ENCODE measurements at regions not wholly inside any gene's neighbourhood (a gene's known extent, or its start where the extent isn't known, plus 50 kb on each side); places are given as distances from the start of the nearest gene placed in this dataset.
A peak's percentile ranks its signal among the peaks of the same experiment; 100 is the strongest.
"Not testable (repeated sequence)": the region's sequence is repeated elsewhere in the genome, so short reads cannot be mapped to it uniquely, and the experiment has no call there.

GRCh38 chr1:219560856-219561255 lies 52.0 kb downstream of the ZC3H11B start:
- FAIRE-seq (no peak), DNase-seq (ENCODE audit: low spot score) (no peak)

GRCh38 chr1:219559899-219560298 lies 53.0 kb downstream of the ZC3H11B start:
- DNase-seq (ENCODE audit: low spot score) = no peak
- no peak for FAIRE-seq

GRCh38 chr1:219555806-219556205 lies 57.1 kb downstream of the ZC3H11B start:
- FAIRE-seq (no peak), DNase-seq (ENCODE audit: low spot score) (no peak)

- FAIRE-seq = no peak
- DNase-seq (ENCODE audit: low spot score) = peak; percentile 19
Measured at GRCh38 chr1:219555031-219555692, 57.7 kb downstream of the ZC3H11B start.

- FAIRE-seq (no peak), DNase-seq (ENCODE audit: low spot score) (no peak)
Measured at GRCh38 chr1:219553934-219554502, 58.9 kb downstream of the ZC3H11B start.

- DNase-seq (ENCODE audit: low spot score) (no peak), FAIRE-seq (no peak)
Measured at GRCh38 chr1:219550201-219550600, 62.7 kb downstream of the ZC3H11B start.

GRCh38 chr1:219549215-219549614 lies 63.7 kb downstream of the ZC3H11B start:
- FAIRE-seq (no peak), DNase-seq (ENCODE audit: low spot score) (no peak)

GRCh38 chr1:219548386-219548785 lies 64.5 kb downstream of the ZC3H11B start:
- no peak for DNase-seq (ENCODE audit: low spot score)
- FAIRE-seq = no peak

GRCh38 chr1:219545756-219546155 lies 67.1 kb downstream of the ZC3H11B start:
- FAIRE-seq; DNase-seq (ENCODE audit: low spot score): not testable (repeated sequence)

GRCh38 chr1:219544163-219544846 lies 68.6 kb downstream of the ZC3H11B start:
- DNase-seq (ENCODE audit: low spot score) (no peak), FAIRE-seq (no peak)

GRCh38 chr1:219542828-219543518 lies 69.9 kb downstream of the ZC3H11B start:
- DNase-seq (ENCODE audit: low spot score) = no peak
- no peak for FAIRE-seq

- FAIRE-seq (no peak), DNase-seq (ENCODE audit: low spot score) (no peak)
Measured at GRCh38 chr1:219541946-219542345, 71.0 kb downstream of the ZC3H11B start.

GRCh38 chr1:219539645-219540254 lies 73.2 kb downstream of the ZC3H11B start:
- FAIRE-seq = no peak
- DNase-seq (ENCODE audit: low spot score) = no peak

GRCh38 chr1:219538886-219539285 lies 74.0 kb downstream of the ZC3H11B start:
- FAIRE-seq = no peak

GRCh38 chr1:219537223-219537631 lies 75.7 kb downstream of the ZC3H11B start:
- FAIRE-seq (no peak), DNase-seq (ENCODE audit: low spot score) (no peak)

More at GRCh38 chr1:219538886-219539285, 74.0 kb downstream of the ZC3H11B start:
- DNase-seq (ENCODE audit: low spot score) = no peak

- DNase-seq (ENCODE audit: low spot score) (no peak), FAIRE-seq (no peak)
Measured at GRCh38 chr1:219536038-219536437, 76.9 kb downstream of the ZC3H11B start.

GRCh38 chr1:219534991-219535390 lies 77.9 kb downstream of the ZC3H11B start:
- no peak for FAIRE-seq

GRCh38 chr1:219533280-219533679 lies 79.6 kb downstream of the ZC3H11B start:
- FAIRE-seq (no peak), DNase-seq (ENCODE audit: low spot score) (no peak)

More at GRCh38 chr1:219534991-219535390, 77.9 kb downstream of the ZC3H11B start:
- no peak for DNase-seq (ENCODE audit: low spot score)

GRCh38 chr1:219529116-219529515 lies 83.8 kb downstream of the ZC3H11B start:
- DNase-seq (ENCODE audit: low spot score) (no peak), FAIRE-seq (no peak)

- DNase-seq (ENCODE audit: low spot score) (no peak), FAIRE-seq (no peak)
Measured at GRCh38 chr1:219528633-219529032, 84.3 kb downstream of the ZC3H11B start.

- no peak for FAIRE-seq
- DNase-seq (ENCODE audit: low spot score) = no peak
Measured at GRCh38 chr1:219527994-219528393, 84.9 kb downstream of the ZC3H11B start.

- DNase-seq (ENCODE audit: low spot score) (no peak), FAIRE-seq (no peak)
Measured at GRCh38 chr1:219526074-219526473, 86.8 kb downstream of the ZC3H11B start.

Data from urothelium cell line (cell line).